Coronary artery (tissue), 2 donors: ENCODE measurements at regions not wholly inside any gene's neighbourhood (a gene's known extent, or its start where the extent isn't known, plus 50 kb on each side); places are given as distances from the start of the nearest gene placed in this dataset.

Experiments used
- DNase-seq: peaks from one replicate; pipeline ENCODE4 v3.0.0-alpha.2; 2017; ENCODE audit warnings: low spot score
- H3K27ac ChIP-seq, 2 donors: fragments of 200-600 bp; sonication (generic); one replicate each; pipeline ENCODE4 v1.5.1; 2016 to 2019
- H3K4me3 ChIP-seq: fragments of 200-600 bp; sonication (generic); 2 replicates; pipeline ENCODE4 v1.5.1; 2016; ENCODE audit warnings: mild to moderate bottlenecking, moderate library complexity
- CTCF ChIP-seq: fragments of 200-600 bp; sonication (generic); IDR thresholded peaks from one replicate; pipeline ENCODE4 v1.5.1; 2019; ENCODE audit warnings: antibody characterized with exemption

GRCh38 chr9:90037146-90037797 is 432.5 kb downstream of the GADD45G start:
- DNase-seq, result no peak
- Histone ChIP-seq H3K27ac (no peak overlapping the region), H3K4me3 (no peak overlapping the region)
- no peak for TF ChIP-seq CTCF

GRCh38 chr9:90038763-90039162 is 434.0 kb downstream of the GADD45G start:
- no peak for TF ChIP-seq CTCF
- H3K4me3 ChIP-seq, result no peak overlapping the region
- no peak overlapping the region for H3K27ac ChIP-seq
- DNase-seq, result no peak

- TF ChIP-seq CTCF, result no peak
- Histone ChIP-seq H3K4me3 (no peak overlapping the region), H3K27ac (no peak overlapping the region)
- no peak for DNase-seq
Observed at GRCh38 chr9:90044263-90044662, 439.5 kb downstream of the GADD45G start.

GRCh38 chr9:90044710-90045151 is 439.9 kb downstream of the GADD45G start:
- Histone ChIP-seq H3K4me3 (no peak overlapping the region), H3K27ac (no peak overlapping the region)
- no peak for DNase-seq
- no peak for TF ChIP-seq CTCF

GRCh38 chr9:90046317-90046861 is 441.6 kb downstream of the GADD45G start:
- TF ChIP-seq CTCF, result no peak
- Histone ChIP-seq H3K4me3 (no peak overlapping the region), H3K27ac (no peak overlapping the region)
- no peak for DNase-seq

GRCh38 chr9:90047828-90048227 is 443.0 kb downstream of the GADD45G start:
- no peak overlapping the region for H3K4me3 ChIP-seq
- TF ChIP-seq CTCF, result no peak
- no peak for DNase-seq
- no peak overlapping the region for H3K27ac ChIP-seq

GRCh38 chr9:90052366-90052765 is 447.6 kb downstream of the GADD45G start:
- H3K4me3 ChIP-seq, result no peak overlapping the region
- no peak overlapping the region for H3K27ac ChIP-seq
- no peak for DNase-seq
- no peak for TF ChIP-seq CTCF
